H1 (cell line): ENCODE measurements at regions not wholly inside any gene's neighbourhood (a gene's known extent, or its start where the extent isn't known, plus 50 kb on each side); places are given as distances from the start of the nearest gene placed in this dataset.

ENCODE experiments used
- CTCF ChIA-PET: fragments of 300-600 bp; sonication (Branson Sonifier 250); formaldehyde crosslinking; loops from one replicate; lab custom pipeline; 2021; ENCODE audit not compliant: partially characterized antibody; lab: Charles Lee
- POLR2A ChIA-PET: fragments of 300-600 bp; sonication (Branson Sonifier 250); formaldehyde crosslinking; loops from one replicate; lab custom pipeline; 2021; ENCODE audit warnings: inconsistent platforms; ENCODE audit not compliant: partially characterized antibody; lab: Charles Lee
- DNase-seq, 2 experiments: peaks; one replicate each; pipeline versions ENCODE4 v3.0.0 to v3.0.0-alpha.2; 2010 to 2022; ENCODE audit warnings: low spot score in 2 of 2, low read depth in 1 of 2, mixed read lengths in 1 of 2
- FAIRE-seq: peaks from 2 replicates; lab custom pipeline; 2011; peaks lifted over from hg19 to GRCh38; lab: Jason Lieb, UNC
- H2AFZ ChIP-seq: 2 replicates; pipeline ENCODE4 v1.8.1; 2012; ENCODE audit warnings: low read length, inconsistent platforms
- H2AK5ac ChIP-seq: 2 replicates; pipeline ENCODE4 v1.6.1; 2013; ENCODE audit warnings: low read depth, low read length
- H2BK120ac ChIP-seq: replicated peaks from 2 replicates; pipeline ENCODE3; 2013; ENCODE audit warnings: low read depth, low read length, inconsistent platforms
- H2BK12ac ChIP-seq: 2 replicates; pipeline ENCODE4 v1.6.1; 2013; ENCODE audit warnings: low read depth, low read length
- H2BK15ac ChIP-seq: 2 replicates; pipeline ENCODE4 v1.6.1; 2013; ENCODE audit warnings: low read length
- H2BK20ac ChIP-seq: 2 replicates; pipeline ENCODE4 v1.6.1; 2013; ENCODE audit warnings: low read length
- H2BK5ac ChIP-seq: 2 replicates; pipeline ENCODE4 v1.6.1; 2013; ENCODE audit warnings: low read depth, low read length
- H3K14ac ChIP-seq: 2 replicates; pipeline ENCODE4 v1.6.1; 2013; ENCODE audit warnings: inconsistent platforms; ENCODE audit not compliant: insufficient read length
- H3K18ac ChIP-seq: 2 replicates; pipeline ENCODE4 v1.6.1; 2013; ENCODE audit warnings: low read length; ENCODE audit errors: extremely low read depth
- H3K23ac ChIP-seq: 2 replicates; pipeline ENCODE4 v1.6.1; 2013; ENCODE audit warnings: inconsistent platforms; ENCODE audit not compliant: insufficient read length
- H3K23me2 ChIP-seq: 2 replicates; pipeline ENCODE4 v1.6.1; 2013; ENCODE audit warnings: low read depth, low read length
- H3K27ac ChIP-seq: 2 replicates; pipeline ENCODE4 v1.6.1; 2011; ENCODE audit warnings: low read depth, low read length, inconsistent platforms
- H3K27me3 ChIP-seq, 4 experiments: replicated peaks in 1 of 4; 1 replicate in 1 of 4; 2 replicates in 3 of 4; pipeline versions ENCODE4 v1.6.1 to v1.8.1; 2011 to 2013; ENCODE audit warnings: low read length in 3 of 4, mild to moderate bottlenecking in 3 of 4, inconsistent platforms in 2 of 4, mixed read lengths in 2 of 4, moderate library complexity in 1 of 4; ENCODE audit not compliant: control insufficient read depth in 3 of 4, insufficient read depth in 3 of 4; ENCODE audit errors: extremely low read depth in 1 of 4
- H3K36me3 ChIP-seq, 4 experiments: 2 replicates each; pipeline versions ENCODE4 v1.6.1 to v1.8.1; 2011 to 2013; ENCODE audit warnings: mild to moderate bottlenecking in 4 of 4, low read length in 3 of 4, moderate library complexity in 2 of 4, control low read depth in 1 of 4, inconsistent platforms in 1 of 4; ENCODE audit not compliant: insufficient read depth in 4 of 4, control insufficient read depth in 2 of 4
- H3K4ac ChIP-seq: replicated peaks from 2 replicates; pipeline ENCODE3; 2013; ENCODE audit warnings: low read length, low read depth, mixed read lengths, inconsistent platforms; ENCODE audit not compliant: insufficient read length
- H3K4me1 ChIP-seq, 4 experiments: replicated peaks in 1 of 4; 1 replicate in 1 of 4; 2 replicates in 3 of 4; pipeline versions ENCODE4 v1.6.1 to v1.8.1; 2011 to 2013; ENCODE audit warnings: low read length in 3 of 4, inconsistent platforms in 2 of 4, mixed read lengths in 1 of 4; ENCODE audit not compliant: insufficient read depth in 4 of 4, control insufficient read depth in 3 of 4
- H3K4me2 ChIP-seq, 2 experiments: 2 replicates each; pipeline versions ENCODE4 v1.6.1 to v1.8.1; 2011 to 2013; ENCODE audit warnings: low read depth in 2 of 2, low read length in 2 of 2, control low read depth in 1 of 2, inconsistent platforms in 1 of 2, mild to moderate bottlenecking in 1 of 2; ENCODE audit not compliant: insufficient read depth in 1 of 2
- H3K4me3 ChIP-seq, 4 experiments: fragments of 200-600, 300-600 bp in 1 of 4; sonication (generic), shearing (Covaris generic), sonication (Bioruptor Twin) in 1 of 4; 2 replicates each; pipeline versions ENCODE4 v1.5.1 to v1.8.1; 2011 to 2016; ENCODE audit warnings: low read length in 4 of 4, low read depth in 3 of 4, control low read depth in 2 of 4, inconsistent platforms in 2 of 4, mild to moderate bottlenecking in 2 of 4, mixed read lengths in 1 of 4, moderate library complexity in 1 of 4; ENCODE audit not compliant: insufficient read depth in 2 of 4; ENCODE audit errors: extremely low read depth in 1 of 4
- H3K56ac ChIP-seq: replicated peaks from 2 replicates; pipeline ENCODE3; 2013; ENCODE audit warnings: low read depth, mild to moderate bottlenecking, mixed read lengths, low read length, inconsistent platforms; ENCODE audit not compliant: insufficient read length
- H3K79me1 ChIP-seq: 2 replicates; pipeline ENCODE4 v1.6.1; 2013; ENCODE audit warnings: low read depth, low read length, control low read depth
- H3K79me2 ChIP-seq, 2 experiments: 2 replicates each; pipeline versions ENCODE4 v1.6.1 to v1.8.1; 2012 to 2013; ENCODE audit warnings: low read length in 2 of 2, mild to moderate bottlenecking in 2 of 2, inconsistent platforms in 1 of 2; ENCODE audit not compliant: insufficient read depth in 2 of 2, control insufficient read depth in 1 of 2
- H3K9ac ChIP-seq, 4 experiments: replicated peaks in 1 of 4; 1 replicate in 1 of 4; 2 replicates in 3 of 4; pipeline versions ENCODE4 v1.6.1 to v1.8.1; 2011 to 2013; ENCODE audit warnings: low read depth in 3 of 4, low read length in 3 of 4, control low read depth in 2 of 4, mild to moderate bottlenecking in 2 of 4, moderate library complexity in 2 of 4, inconsistent platforms in 1 of 4; ENCODE audit errors: extremely low read depth in 1 of 4
- H3K9me3 ChIP-seq, 2 experiments: 2 replicates each; pipeline versions ENCODE4 v1.6.1 to v1.8.1; 2012 to 2013; ENCODE audit warnings: mild to moderate bottlenecking in 2 of 2, moderate library complexity in 2 of 2, control low read depth in 1 of 2, inconsistent platforms in 1 of 2, low read depth in 1 of 2, low read length in 1 of 2, mixed read lengths in 1 of 2; ENCODE audit not compliant: insufficient read depth in 2 of 2
- H4K20me1 ChIP-seq, 2 experiments: replicated peaks in 1 of 2; 2 replicates each; pipeline versions ENCODE3 to v1.8.1; 2011 to 2013; ENCODE audit warnings: inconsistent platforms in 2 of 2, low read length in 2 of 2, mild to moderate bottlenecking in 1 of 2; ENCODE audit not compliant: insufficient read depth in 2 of 2, control insufficient read depth in 1 of 2
- H4K5ac ChIP-seq: 2 replicates; pipeline ENCODE4 v1.6.1; 2013; ENCODE audit warnings: low read length, low read depth, mixed read lengths, inconsistent platforms; ENCODE audit not compliant: insufficient read length
- H4K8ac ChIP-seq: 2 replicates; pipeline ENCODE4 v1.8.0; 2013; ENCODE audit warnings: mild to moderate bottlenecking, moderate library complexity, low read length, inconsistent platforms; ENCODE audit not compliant: insufficient read depth; ENCODE audit errors: extremely low read depth
- H4K91ac ChIP-seq: replicated peaks from 2 replicates; pipeline ENCODE3; 2013; ENCODE audit warnings: low read length, mixed read lengths, inconsistent platforms; ENCODE audit not compliant: insufficient read length
- ATF2 ChIP-seq: IDR thresholded peaks from 2 replicates; pipeline ENCODE4 v1.6.1; 2012; ENCODE audit warnings: low read length, inconsistent platforms
- ATF3 ChIP-seq: IDR thresholded peaks from 2 replicates; pipeline ENCODE4 v1.6.1; 2011; ENCODE audit warnings: low read depth, mild to moderate bottlenecking, low read length; ENCODE audit not compliant: insufficient read depth
- CREB1 ChIP-seq: IDR thresholded peaks from 2 replicates; pipeline ENCODE4 v1.6.1; 2012; ENCODE audit warnings: inconsistent platforms
- CTCF ChIP-seq, 3 experiments: IDR thresholded peaks; 1 replicate in 2 of 3; 2 replicates in 1 of 3; pipeline versions ENCODE4 v1.5.1 to v1.6.1; 2011; ENCODE audit warnings: low read length in 3 of 3, mild to moderate bottlenecking in 3 of 3, inconsistent platforms in 2 of 3, low read depth in 1 of 3, moderate library complexity in 1 of 3; ENCODE audit not compliant: insufficient read depth in 1 of 3; ENCODE audit errors: control extremely low read depth in 1 of 3
- EZH2 ChIP-seq: fragments of 200-600 bp; sonication (generic); IDR thresholded peaks from 2 replicates; pipeline ENCODE4 v1.7.1; 2012; ENCODE audit warnings: low read depth, mild to moderate bottlenecking, moderate library complexity, low read length, inconsistent platforms; ENCODE audit not compliant: severe bottlenecking
- NRF1 ChIP-seq: IDR thresholded peaks from 2 replicates; pipeline ENCODE4 v1.6.1; 2011; ENCODE audit warnings: mild to moderate bottlenecking, low read depth, low read length, improper control_type of control experiment
- RBBP5 ChIP-seq: IDR thresholded peaks from 2 replicates; pipeline ENCODE4 v1.7.1; 2012; ENCODE audit warnings: low read depth, mild to moderate bottlenecking, inconsistent platforms, low read length, moderate library complexity, borderline replicate concordance
- SRF ChIP-seq: IDR thresholded peaks from 2 replicates; pipeline ENCODE4 v1.6.1; 2011; ENCODE audit warnings: mild to moderate bottlenecking, low read depth, low read length, moderate library complexity
- TEAD4 ChIP-seq: IDR thresholded peaks from 2 replicates; pipeline ENCODE4 v1.6.1; 2012; ENCODE audit warnings: low read depth, low read length, inconsistent platforms, mixed read lengths
- ZNF274 ChIP-seq: IDR thresholded peaks from 2 replicates; pipeline ENCODE4 v1.7.0; 2012; ENCODE audit warnings: low read length, borderline replicate concordance; ENCODE audit errors: extremely low read depth
- WGBS, 2 experiments: shearing (Covaris generic) in 1 of 2; methylation state at CpG; one replicate each; pipeline versions ENCODE4 v1.1.6 to v1.1.7; 2013 to 2015; ENCODE audit warnings: low lambda C conversion rate in 2 of 2, mixed read lengths in 2 of 2, inconsistent platforms in 1 of 2, low coverage in 1 of 2, missing lambda C conversion rate in 1 of 2; ENCODE audit not compliant: insufficient replicate concordance in 2 of 2, insufficient coverage in 1 of 2, insufficient read length in 1 of 2; ENCODE audit errors: extremely low coverage in 1 of 2, missing lambda C conversion rate in 1 of 2; 5-methylcytosine and 5-hydroxymethylcytosine counted together

- ChIA-PET POLR2A (no interaction called here), CTCF (no interaction called here)
- no peak overlapping the region for H2BK20ac ChIP-seq
- H2AFZ ChIP-seq = no peak overlapping the region
- no peak overlapping the region for H3K27ac ChIP-seq
- no peak overlapping the region for H2BK15ac ChIP-seq
- H4K5ac ChIP-seq = no peak overlapping the region
- WGBS, 2 experiments = 91% methylated on average over 4 of the region's 4 CpGs; no CpG with 5 or more reads in 1 of the 2 experiments
- no peaks in the 10 kb centered on the region for H4K20me1 ChIP-seq
- no peak overlapping the region for H2AK5ac ChIP-seq
- H3K23me2 ChIP-seq = no peaks in the 10 kb centered on the region
- H4K91ac ChIP-seq = no peak overlapping the region
- H3K18ac ChIP-seq = no peak overlapping the region
- no peak for DNase-seq
- H3K14ac ChIP-seq = no peak overlapping the region
- H3K9me3 ChIP-seq = no peaks in the 10 kb centered on the region
- H3K27me3 ChIP-seq = no peaks in the 10 kb centered on the region
- FAIRE-seq = no peak
- H2BK120ac ChIP-seq = no peak overlapping the region
- no peak overlapping the region for H3K4ac ChIP-seq
- no peak overlapping the region for H3K4me2 ChIP-seq
- no peak overlapping the region for H3K23ac ChIP-seq
- H3K4me3 ChIP-seq = no peak overlapping the region
- no peaks in the 10 kb centered on the region for H3K4me1 ChIP-seq
- no peak overlapping the region for H2BK5ac ChIP-seq
- no peaks in the 10 kb centered on the region for H3K79me2 ChIP-seq
- H3K9ac ChIP-seq = no peak overlapping the region
- no peak overlapping the region for H4K8ac ChIP-seq
- no peaks in the 10 kb centered on the region for H3K36me3 ChIP-seq
- no peaks in the 10 kb centered on the region for H3K79me1 ChIP-seq
- H3K56ac ChIP-seq = no peak overlapping the region
- H2BK12ac ChIP-seq = no peak overlapping the region
- TF ChIP-seq ATF2 (no peak), RBBP5 (no peak), TEAD4 (no peak), CTCF (IDR thresholded peaks at IDR 0.05; ENCODE audit: control extremely low read depth in 1 of 3, insufficient read depth in 1 of 3, low read depth in 1 of 3, low read length in 3 of 3) (no peak), ZNF274 (no peak), EZH2 (no peak), CREB1 (no peak), SRF (no peak), NRF1 (no peak), ATF3 (no peak)
Observed at GRCh38 chr18:61989138-61989537, 96.3 kb upstream of the RNF152 start.
